ENCODE measurements at regions not wholly inside any gene's neighbourhood (a gene's known extent, or its start where the extent isn't known, plus 50 kb on each side); places are given as distances from the start of the nearest gene placed in this dataset.

DNA sequence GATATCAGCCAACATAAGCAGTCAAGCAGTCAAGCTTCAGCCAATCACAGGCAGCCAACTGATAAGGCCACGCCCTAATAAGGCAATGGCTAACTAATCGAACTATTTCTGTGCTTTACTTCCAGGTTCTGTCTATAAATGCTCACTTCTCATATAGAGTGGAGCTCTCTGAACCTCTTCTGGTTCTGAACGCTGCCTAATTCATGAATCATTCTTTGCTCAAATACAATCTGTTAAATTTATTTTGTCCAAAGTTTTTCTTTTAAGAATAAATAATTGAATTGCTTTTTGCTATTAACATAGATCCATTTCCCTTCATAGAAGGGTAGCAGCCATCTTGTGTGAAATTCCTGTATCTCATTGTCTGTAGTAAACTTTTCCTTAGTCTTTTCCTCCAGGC lies 97.9 kb upstream of the TMEM72 start:
- Mint-ChIP-seq H3K27ac (ENCODE audit: unreplicated experiment) (no peak overlapping the region), H3K4me3 (ENCODE audit: unreplicated experiment) (no peak overlapping the region), H3K27me3 (ENCODE audit: unreplicated experiment) (no peaks in the 10 kb centered on the region), H3K9me3 (ENCODE audit: unreplicated experiment) (no peaks in the 10 kb centered on the region), H3K36me3 (ENCODE audit: low read depth, unreplicated experiment) (no peaks in the 10 kb centered on the region), H3K4me1 (ENCODE audit: unreplicated experiment) (no peaks in the 10 kb centered on the region)
- TF ChIP-seq, protein P1, sequence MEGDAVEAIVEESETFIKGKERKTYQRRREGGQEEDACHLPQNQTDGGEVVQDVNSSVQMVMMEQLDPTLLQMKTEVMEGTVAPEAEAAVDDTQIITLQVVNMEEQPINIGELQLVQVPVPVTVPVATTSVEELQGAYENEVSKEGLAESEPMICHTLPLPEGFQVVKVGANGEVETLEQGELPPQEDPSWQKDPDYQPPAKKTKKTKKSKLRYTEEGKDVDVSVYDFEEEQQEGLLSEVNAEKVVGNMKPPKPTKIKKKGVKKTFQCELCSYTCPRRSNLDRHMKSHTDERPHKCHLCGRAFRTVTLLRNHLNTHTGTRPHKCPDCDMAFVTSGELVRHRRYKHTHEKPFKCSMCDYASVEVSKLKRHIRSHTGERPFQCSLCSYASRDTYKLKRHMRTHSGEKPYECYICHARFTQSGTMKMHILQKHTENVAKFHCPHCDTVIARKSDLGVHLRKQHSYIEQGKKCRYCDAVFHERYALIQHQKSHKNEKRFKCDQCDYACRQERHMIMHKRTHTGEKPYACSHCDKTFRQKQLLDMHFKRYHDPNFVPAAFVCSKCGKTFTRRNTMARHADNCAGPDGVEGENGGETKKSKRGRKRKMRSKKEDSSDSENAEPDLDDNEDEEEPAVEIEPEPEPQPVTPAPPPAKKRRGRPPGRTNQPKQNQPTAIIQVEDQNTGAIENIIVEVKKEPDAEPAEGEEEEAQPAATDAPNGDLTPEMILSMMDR (IDR thresholded peaks at IDR 0.05; ENCODE audit: unreplicated experiment), result no peak
- no peak for DNase-seq (ENCODE audit: low spot score)

DNA sequence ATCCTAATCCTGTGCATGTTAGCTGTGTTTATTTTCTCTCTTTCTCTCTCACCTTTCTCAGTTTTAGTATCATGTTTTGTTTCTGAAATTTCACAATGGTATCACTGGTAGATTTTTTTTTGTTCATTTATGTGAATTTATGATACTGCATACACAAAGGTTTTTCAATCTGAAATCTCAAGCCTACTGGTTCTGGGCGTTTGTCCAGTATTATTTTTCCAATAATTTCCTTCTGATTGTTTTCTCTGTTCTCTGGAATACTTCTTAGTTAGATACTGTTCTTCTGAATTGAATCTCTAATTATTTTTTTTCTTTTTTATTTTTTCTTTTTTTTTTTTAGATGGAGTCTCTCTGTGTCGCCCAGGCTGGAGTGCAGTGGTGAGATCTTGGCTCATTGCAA lies 96.2 kb upstream of the TMEM72 start:
- no peak overlapping the region for H3K4me3 Mint-ChIP-seq (ENCODE audit: unreplicated experiment)
- TF ChIP-seq, protein P1 (IDR thresholded peaks at IDR 0.05; ENCODE audit: unreplicated experiment), result no peak
- no peaks in the 10 kb centered on the region for H3K27me3 Mint-ChIP-seq (ENCODE audit: unreplicated experiment)
- H3K36me3 Mint-ChIP-seq (ENCODE audit: low read depth, unreplicated experiment), result no peaks in the 10 kb centered on the region
- H3K9me3 Mint-ChIP-seq (ENCODE audit: unreplicated experiment), result no peaks in the 10 kb centered on the region
- no peak for DNase-seq (ENCODE audit: low spot score)
- H3K27ac Mint-ChIP-seq (ENCODE audit: unreplicated experiment), result no peak overlapping the region
- no peaks in the 10 kb centered on the region for H3K4me1 Mint-ChIP-seq (ENCODE audit: unreplicated experiment)

DNA sequence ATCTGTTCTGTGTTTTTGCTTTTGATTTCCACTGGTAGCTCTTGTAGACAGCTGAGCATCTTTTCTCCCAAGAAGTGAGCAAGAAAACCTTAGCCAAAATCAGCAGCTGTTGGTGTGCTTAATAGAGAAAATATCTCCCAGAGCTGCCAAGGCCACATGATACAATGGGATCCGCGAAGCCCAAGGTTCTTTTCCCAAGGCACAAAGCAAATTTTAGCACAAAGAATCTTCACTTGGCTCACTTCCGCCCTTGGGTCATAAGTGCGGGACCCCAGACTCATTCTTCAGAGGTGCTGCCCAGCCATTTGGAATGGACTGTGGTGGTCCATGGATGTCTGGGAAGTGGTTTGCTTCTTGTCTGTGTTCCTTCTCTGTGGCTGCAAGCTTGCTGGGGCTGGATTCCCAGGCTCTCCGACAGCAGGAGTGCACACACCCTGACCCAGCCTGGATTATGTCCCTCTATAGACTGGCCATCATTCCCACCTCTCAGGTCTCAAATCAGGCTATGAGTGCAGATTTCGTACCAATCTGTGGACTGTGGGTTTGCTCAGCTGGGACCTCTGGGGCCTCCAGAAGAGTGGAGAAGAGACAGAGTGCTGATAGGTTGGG lies 93.0 kb upstream of the TMEM72 start:
- Mint-ChIP-seq H3K4me3 (ENCODE audit: unreplicated experiment) (no peak overlapping the region), H3K36me3 (ENCODE audit: low read depth, unreplicated experiment) (no peaks in the 10 kb centered on the region), H3K27ac (ENCODE audit: unreplicated experiment) (no peak overlapping the region), H3K9me3 (ENCODE audit: unreplicated experiment) (no peaks in the 10 kb centered on the region), H3K27me3 (ENCODE audit: unreplicated experiment) (no peaks in the 10 kb centered on the region), H3K4me1 (ENCODE audit: unreplicated experiment) (no peaks in the 10 kb centered on the region)
- TF ChIP-seq, protein P1 (IDR thresholded peaks at IDR 0.05; ENCODE audit: unreplicated experiment), result no peak
- DNase-seq (ENCODE audit: low spot score), result no peak

DNA sequence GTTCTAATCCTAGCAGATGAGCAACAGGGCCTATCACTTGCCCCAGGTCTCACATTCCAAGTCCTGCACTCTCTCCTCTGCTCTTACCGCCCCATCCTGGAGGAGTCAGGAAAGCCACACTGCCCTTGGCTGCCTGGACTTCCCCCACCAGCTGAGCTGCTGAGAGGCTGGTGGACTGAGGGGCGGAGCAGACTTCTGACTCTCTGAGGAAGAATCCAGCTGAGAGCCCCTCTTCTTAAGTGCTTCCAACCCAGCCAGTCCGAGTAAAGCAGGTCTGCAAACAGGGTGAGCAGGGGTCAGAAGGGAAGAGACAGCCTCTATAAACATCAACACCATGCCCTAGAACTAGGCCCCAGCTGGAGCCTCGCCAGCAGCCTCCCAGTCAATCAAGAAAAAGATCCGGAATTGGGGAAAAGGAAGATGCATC lies 92.4 kb upstream of the TMEM72 start:
- no peaks in the 10 kb centered on the region for H3K27me3 Mint-ChIP-seq (ENCODE audit: unreplicated experiment)
- TF ChIP-seq, protein P1 (IDR thresholded peaks at IDR 0.05; ENCODE audit: unreplicated experiment), result no peak

DNA sequence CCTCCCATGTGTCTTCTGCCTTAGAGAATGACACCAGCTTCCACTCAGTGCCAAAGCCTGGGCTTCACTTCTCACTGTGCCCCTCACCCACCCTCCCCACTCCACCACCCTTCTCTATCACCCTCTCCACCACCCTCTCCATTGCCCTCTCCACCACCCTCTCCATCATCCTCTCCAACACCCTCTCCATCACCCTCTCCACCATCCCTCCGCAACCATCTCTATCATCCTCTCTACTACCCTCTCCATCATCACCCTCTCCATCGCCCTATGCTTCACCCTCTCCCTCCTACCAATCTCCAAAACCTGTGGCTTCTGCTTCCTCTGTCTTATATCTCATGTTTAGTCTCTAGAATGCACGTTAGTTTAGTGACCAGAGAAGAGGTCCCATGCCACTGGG lies 91.0 kb upstream of the TMEM72 start:
- no peaks in the 10 kb centered on the region for H3K9me3 Mint-ChIP-seq (ENCODE audit: unreplicated experiment)
- no peaks in the 10 kb centered on the region for H3K27me3 Mint-ChIP-seq (ENCODE audit: unreplicated experiment)
- H3K27ac Mint-ChIP-seq (ENCODE audit: unreplicated experiment), result no peak overlapping the region
- no peak for DNase-seq (ENCODE audit: low spot score)
- no peaks in the 10 kb centered on the region for H3K36me3 Mint-ChIP-seq (ENCODE audit: low read depth, unreplicated experiment)
- TF ChIP-seq, protein P1 (IDR thresholded peaks at IDR 0.05; ENCODE audit: unreplicated experiment), result no peak
- peaks cover 6% of the 10 kb centered on the region for H3K4me1 Mint-ChIP-seq (ENCODE audit: unreplicated experiment)
- no peak overlapping the region for H3K4me3 Mint-ChIP-seq (ENCODE audit: unreplicated experiment)

More for the DNA sequence above, 92.4 kb upstream of the TMEM72 start:
- Mint-ChIP-seq H3K4me3 (ENCODE audit: unreplicated experiment) (no peak overlapping the region), H3K36me3 (ENCODE audit: low read depth, unreplicated experiment) (no peaks in the 10 kb centered on the region), H3K4me1 (ENCODE audit: unreplicated experiment) (no peaks in the 10 kb centered on the region), H3K9me3 (ENCODE audit: unreplicated experiment) (no peaks in the 10 kb centered on the region), H3K27ac (ENCODE audit: unreplicated experiment) (no peak overlapping the region)
- no peak for DNase-seq (ENCODE audit: low spot score)
